RPMI7951 (cell line): ENCODE measurements at regions not wholly inside any gene's neighbourhood (a gene's known extent, or its start where the extent isn't known, plus 50 kb on each side); places are given as distances from the start of the nearest gene placed in this dataset.
A peak's percentile ranks its signal among the peaks of the same experiment; 100 is the strongest.

ENCODE experiments used
- DNase-seq: peaks from one replicate; pipeline ENCODE4 v3.0.0-alpha.2; 2012; ENCODE audit warnings: low read depth

DNA sequence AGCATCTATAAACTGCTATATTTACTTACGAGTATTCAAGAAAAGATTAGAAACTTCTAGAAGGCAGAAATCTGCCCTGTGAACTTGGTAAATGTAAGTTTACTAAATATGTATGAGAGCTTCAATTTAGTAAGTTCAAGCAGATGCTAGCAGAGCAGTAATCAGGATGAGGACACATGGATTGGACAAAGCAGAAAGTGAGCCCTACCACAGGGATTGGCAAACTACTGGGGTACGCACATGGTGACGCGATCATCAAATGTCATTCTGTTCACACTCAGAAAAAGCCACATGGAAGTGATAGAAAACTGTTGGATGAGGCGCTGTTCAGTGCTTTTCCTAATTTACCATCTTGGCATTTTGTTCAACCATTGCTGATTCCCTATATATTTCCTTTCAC lies 360.2 kb upstream of the ZNF385D start:
- no peak for DNase-seq

DNA sequence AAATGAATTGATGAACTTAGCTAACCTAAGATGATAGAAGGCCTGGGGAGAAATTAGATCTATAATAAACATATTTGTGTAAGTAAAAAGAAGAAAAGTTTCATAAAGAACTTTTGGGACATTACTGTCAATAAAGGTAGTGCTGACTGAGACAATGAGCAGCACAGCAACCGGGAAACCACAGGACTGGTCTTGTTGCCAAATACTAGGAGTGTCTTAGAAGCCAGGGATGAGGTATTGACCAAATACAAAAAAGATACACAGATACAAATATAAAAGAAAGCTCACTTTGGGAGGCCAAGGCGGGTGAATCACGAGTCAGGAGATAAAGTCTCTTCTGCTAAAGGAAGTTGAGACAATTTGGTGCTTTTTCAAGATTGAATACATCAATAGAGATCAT lies 362.4 kb upstream of the ZNF385D start:
- no peak for DNase-seq

DNA sequence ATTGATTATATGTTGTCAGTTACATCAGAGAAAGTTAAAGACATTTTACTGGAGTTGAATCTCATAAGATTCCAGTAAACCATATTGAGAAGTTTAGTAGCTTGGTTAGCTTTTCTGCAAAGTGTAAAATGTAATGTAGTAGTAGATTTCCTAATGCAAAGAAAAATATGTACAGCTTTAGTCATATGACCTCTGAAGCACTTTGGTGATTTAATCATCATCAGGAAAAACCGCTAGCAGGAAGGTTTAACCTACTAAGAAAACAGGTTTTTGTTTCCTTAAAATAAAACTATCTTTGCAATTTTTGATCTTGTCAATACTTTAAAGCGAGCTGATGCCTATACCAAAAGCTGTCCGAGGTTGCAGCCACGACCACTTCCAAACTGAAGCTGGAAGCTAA lies 364.6 kb upstream of the ZNF385D start:
- no peak for DNase-seq

DNA sequence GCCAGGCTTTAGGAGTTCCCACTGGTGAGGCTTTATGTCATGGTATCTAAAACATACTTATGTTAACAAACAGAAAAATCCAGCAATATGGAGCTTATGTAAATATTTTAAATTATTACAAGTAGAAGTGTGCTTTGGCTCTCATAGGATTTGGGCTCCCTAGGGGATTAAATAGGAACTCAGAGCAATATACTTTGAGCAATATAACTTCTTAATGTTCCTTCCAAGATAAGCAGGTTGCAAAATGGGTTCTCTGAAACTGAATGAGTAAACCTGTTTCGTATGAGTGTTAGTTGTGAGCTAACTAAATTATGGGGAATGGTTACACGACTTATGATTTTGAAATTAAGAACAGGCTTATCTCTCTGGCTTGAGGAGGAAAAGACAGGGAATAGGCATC lies 366.1 kb upstream of the ZNF385D start:
- no peak for DNase-seq

DNA sequence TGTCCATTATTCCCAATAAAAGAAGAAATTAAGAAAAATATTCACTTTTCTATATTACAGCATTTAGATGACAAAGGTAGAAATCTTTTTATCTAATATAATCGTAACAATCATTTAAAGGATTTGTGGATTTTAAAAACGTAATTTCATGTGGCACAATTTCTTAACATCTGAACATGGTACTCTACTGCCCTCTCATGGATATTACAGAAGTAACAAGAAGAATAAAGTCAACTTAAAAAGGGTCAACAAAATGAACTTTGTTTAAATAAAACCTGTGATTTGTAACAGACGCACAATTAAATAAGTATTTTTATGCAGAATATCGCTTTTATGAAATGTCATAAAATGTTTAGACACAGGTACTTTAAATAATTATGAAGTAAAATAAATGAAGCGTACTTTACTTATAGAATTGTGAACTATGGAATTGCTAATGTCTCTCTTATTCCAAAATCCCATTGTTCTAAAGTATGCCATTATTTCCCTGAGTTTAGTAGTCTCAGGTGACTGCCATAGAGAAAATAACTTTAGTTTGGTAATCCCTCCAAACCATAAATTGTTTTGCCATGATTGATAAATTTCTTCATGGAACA lies 366.8 kb upstream of the ZNF385D start:
- peak; percentile 39 for DNase-seq

DNA sequence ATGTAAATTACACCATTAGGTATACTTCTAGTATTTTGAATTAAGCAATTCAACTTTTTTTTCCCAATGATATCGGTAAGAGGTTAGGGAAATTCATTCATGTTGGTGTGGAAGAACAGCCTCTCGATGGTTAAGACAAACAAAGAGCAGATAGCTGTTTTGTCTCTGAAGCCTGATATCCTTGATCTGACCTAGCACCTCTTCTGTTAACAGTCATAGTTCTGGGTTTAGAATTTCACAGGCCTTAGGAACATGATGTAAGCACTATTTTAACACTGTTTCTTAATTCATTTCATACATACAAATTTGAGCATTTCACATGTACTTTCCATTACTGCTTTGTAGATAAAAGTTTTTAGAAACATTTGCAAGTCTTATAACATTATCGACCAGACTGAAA lies 367.5 kb upstream of the ZNF385D start:
- no peak for DNase-seq

DNA sequence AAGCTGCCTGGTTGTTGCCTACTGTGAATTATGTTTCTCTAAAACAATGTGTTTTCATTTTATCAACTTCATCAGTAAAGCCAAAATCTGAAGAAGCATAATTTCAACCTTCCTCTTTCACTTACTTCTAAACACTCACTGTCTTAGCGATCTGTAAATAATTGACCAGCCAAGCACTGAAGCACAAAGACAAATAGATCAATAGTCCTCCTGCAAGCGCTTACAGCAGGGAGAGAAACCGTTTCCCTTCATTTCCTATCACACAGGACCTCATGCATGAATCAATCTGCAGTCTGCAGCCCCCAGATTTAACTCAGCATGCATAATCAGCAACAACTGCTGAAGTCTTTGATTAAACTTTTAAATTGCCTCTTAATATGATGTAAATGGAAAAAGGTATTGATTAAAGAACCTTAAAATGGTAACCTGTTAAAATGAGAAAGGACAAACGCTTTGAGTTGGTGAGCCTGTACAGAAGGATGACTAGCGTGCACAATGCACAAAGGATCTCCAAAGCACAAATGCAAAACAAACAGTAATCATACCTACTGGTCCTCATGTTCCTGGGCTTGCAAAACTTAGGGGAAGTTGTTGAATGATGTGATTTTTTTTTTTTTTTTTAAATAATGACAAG lies 370.2 kb upstream of the ZNF385D start:
- DNase-seq = no peak

DNA sequence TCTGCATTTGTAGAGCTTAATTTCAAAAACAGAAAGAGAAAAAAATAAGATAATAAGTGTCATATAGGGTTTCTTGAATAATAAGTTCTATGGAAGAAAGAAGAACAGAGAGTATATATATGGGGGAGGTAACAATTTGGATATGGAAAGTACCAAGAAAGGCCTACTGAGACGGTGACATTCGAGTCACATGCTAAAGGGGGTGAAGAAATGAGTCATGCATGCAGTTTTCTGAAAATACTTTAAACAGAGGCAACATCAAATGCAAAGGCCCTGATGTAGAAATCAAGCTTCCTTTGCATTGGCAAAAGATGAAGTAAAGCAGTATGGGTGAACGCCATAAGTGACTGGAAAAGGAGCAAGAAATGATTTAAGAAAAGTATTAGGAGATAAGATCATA lies 371.6 kb upstream of the ZNF385D start:
- no peak for DNase-seq

DNA sequence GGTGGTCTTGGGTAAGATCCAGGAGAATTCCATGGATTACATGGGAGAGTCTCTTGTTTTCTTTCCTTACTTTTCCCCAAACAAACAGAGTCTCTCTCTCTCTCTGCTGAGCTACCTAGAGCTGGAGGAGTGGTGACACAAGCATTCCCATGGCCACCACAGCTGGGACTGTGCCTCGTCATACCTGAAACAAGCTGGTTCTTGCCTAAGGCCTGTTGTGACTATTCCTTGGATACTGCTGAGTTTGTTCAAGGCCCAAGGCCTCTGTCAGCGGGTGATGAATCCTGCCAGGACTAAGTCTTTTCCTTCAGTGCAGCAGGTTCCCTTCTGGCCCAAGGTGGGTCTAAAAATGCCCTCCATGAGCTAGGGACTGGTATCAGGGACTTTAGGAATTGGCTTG lies 378.1 kb upstream of the ZNF385D start:
- no peak for DNase-seq

DNA sequence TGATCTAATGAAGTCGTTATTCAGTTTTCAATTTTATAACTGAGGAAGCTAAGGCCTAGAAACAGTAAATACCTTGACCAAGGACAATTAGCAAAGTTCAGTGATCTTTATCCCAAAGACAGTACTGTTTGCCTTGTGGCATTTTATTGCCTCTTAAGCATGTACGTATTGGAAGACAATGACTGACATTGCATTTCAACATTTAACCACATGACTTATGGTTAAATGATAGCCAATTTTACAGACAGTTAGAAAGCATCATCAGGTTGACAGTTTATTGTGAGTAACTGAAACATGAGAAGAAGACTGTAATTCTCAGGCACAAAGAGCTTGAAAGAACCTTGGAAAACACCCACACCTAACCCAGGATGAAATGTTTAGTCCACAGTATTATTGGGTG lies 390.8 kb upstream of the ZNF385D start:
- DNase-seq = no peak

DNA sequence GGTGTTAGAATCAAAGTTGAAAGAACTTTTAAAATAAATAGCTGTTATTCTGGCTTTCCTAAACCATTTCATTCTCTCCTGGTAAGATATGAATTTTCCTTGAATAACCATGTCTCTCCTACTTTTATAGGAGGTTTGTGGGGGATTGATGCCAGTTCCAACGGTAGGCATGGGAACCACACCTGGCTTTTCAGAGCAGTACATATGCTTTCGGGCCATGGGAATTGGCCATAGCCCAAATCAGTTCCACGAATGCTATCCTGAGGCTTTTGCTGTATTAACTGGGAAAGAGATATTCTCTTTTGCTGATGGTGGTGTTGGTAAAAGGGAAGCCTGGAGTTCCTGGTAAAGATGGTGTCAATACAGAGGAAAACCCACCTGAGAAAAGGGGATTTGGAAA lies 396.2 kb upstream of the ZNF385D start:
- no peak for DNase-seq

DNA sequence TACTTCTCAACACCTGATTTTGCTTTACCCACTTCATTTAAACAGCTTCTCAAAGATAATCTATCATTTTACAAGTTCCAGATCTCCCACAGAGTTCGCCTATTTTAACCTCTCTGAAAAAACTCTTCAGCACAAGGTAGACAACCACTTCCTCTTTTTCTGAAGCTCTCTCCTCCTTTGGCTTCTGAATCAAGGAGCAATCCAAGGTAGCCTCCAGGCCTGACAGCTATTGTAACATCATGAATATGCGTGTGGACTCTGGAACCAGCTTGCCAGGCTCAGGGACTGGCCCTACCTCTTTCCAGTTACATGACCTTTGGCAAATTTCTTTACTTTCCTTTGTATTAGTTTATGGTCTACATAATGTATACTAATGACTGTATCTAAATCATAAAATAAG lies 405.9 kb upstream of the ZNF385D start:
- DNase-seq = no peak

DNA sequence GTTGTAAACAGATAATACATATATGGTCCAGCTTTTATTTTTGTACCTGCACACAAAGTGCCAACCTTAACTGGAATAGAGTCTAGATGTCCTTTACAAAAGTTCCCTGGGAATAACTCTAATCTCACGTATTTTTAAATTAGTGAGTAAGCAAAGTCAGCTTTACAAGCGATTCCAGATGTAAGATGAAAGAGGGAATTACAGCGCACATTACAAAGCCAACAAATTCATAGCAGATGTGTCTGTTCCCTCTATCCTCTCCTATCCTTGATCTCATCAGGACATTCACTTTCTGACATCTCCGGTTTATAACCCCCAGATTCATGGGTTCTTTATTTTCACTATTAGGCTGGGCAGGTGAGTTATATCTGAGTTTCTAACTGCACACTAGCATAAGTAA lies 406.8 kb upstream of the ZNF385D start:
- DNase-seq = peak; percentile 8

DNA sequence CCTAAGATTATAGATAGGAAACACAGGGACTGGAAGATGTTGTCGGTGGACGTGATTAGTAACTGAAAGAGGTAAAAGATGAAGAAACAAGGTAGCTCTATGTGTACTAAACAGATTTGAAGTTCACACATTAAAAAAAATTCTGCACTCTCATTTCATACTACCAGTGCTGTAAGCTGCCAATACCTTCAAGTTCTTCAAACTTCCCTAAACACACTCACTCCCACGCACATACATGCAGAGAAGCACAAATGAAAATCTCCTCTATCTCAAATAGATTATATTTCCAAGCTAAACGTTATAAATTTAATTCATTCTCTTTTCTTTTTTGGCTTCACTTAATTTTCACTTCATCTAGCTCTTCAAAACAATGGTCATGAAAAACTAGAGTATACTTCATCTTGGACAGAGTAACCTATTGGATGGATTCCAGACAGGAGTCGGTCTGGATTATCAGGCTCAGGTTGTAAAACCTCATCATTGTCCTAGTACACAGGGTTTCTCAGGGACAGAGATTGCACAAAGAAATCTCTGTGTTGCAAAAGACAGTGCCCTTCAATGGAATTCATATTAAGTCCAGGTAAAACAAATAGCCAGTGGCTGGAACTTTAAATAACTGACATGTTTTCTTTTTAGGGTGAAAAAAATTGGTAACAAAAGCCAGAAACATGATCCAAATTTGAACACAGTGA lies 408.1 kb upstream of the ZNF385D start:
- DNase-seq = no peak

DNA sequence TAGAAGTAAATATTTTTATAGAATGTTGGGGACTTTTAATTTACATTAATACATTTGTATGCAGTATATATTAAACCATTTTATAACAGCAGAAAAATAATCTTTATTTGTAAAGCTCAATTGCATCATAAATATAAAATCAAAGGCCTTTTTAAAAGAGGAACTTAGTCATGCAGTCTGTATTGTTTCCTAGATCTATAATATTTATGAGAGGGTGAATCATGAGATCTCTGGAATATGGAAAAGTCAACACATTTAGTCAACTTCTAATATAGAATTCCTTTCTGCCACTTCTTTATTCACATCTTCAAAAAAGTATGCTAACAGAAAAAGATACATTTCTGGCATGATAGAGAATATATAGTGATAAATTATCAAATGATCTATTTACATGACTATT lies 410.3 kb upstream of the ZNF385D start:
- no peak for DNase-seq

DNA sequence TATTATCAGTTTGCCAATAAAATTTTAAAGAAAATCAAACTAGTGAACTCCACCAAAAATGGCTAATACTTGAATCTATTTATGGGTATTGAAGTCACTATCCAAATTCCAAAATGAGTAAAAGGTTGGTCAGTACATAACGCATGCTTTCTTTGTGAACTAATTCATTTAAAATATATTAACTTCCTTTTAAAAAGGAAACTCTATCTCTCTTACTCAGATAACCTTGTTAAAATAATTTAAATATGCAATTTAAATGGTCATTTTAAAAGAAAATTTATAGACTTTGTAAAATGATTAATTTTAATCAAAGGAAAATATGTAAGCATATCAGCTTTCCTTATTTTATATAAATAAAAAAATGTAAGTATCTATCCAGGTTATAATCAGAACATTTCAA lies 419.4 kb upstream of the ZNF385D start:
- no peak for DNase-seq

DNA sequence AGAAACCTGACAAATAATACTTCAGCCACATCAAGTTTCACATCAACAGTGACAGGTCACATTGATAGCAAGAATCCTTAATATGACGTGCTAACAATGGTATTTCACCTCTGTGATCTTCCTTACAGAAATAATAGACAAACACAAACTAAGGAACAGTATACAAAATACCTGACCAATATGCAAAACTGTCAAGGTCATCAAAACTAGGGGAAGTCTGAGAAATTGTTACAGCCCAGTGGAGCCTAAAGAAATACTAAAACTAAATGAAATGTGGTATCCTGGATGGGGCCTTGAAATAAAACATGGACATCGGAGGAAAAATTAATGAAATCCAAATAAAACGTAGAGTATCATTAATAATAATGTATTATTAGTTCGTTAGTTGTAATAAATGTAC lies 422.0 kb upstream of the ZNF385D start:
- no peak for DNase-seq

DNA sequence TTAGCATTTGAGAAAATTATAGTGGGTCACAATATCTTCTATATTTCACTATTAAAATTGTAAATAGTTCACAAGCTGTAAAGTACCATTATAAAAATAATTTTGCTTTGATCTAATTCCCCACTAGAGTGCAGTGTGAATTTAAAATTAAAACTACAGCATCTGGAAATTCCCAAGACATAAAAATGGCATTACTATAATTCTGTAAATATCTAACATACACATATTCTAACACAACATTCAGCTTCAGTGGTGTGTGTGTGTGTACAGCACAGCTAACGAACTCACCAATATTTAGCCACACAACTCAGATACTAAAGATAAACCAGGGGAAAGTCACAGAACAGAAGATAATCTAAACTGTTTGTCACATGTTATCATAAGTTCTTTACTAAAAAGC lies 424.9 kb upstream of the ZNF385D start:
- peak; percentile 15 for DNase-seq

DNA sequence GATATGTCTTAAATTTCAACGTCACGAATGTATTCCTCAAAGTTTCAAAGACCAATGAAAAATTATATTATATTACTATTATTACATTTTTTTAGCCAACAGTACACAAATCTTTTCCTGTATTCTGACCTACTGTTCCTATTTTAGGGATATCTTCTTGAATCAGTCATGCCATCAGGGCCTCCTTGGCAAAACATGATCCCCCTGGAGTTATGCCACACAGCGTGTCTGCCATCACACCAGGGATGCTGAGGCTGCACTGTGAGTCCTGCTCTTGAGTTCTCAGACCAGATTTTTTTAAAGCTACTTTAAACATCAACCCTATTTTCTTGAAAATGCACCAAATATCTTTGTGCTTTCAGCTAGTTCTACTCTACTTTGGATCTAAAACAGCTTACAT lies 425.9 kb upstream of the ZNF385D start:
- DNase-seq = no peak

DNA sequence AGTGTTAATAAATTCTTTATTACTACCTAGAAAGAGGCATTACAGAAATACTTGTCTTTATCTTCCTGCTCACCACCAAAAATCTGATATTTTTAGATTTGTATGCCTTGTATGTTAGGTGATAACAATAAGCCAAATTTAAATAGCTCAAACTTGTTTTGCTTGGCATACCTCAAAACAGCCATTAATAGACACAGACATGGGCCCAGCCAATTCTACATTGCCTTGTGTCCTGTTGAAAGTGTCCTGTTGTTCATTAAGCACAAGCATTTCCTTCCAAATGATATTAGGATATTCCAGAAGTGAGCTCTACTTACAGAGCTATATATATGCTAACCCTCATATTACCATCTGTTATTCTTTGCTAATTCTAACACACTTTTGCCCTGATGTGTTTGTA lies 438.6 kb upstream of the ZNF385D start:
- no peak for DNase-seq

DNA sequence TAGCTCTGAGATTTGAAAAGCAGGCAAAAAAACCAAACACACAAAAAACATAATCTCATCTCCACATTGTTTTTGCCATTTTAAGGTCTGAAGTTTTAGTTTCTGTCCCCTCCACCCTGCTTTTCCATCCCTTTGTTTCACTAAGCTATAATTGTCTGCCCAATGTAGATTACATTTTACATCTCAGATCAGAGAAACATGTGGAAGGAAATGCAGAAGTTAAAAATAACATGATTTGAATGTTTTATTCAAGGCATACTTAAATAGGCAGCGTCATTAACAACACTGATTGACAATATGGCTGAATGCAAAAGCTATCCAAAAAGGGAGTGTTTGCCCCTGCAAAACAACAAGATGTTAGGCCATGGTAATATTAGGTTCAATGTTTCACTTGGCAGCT lies 448.1 kb upstream of the ZNF385D start:
- no peak for DNase-seq

DNA sequence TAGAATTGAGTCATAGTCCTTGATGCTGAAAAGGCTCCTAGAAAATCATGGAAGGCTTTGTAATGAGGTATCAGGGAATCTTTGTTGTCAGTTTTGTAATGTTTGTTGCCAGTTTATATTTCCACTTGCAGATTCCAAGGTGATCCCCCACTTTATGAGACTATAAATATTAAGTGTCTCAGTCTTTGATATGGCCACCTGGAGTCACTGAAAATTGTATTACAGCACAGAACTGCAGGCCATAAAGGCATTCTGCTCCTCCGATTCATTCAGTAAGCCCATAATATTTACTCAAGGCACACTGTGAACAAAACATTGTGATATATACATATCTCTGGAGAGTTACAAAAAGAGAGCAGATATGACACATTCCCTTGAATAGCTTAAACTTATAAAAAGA lies 457.8 kb upstream of the ZNF385D start:
- DNase-seq = no peak

DNA sequence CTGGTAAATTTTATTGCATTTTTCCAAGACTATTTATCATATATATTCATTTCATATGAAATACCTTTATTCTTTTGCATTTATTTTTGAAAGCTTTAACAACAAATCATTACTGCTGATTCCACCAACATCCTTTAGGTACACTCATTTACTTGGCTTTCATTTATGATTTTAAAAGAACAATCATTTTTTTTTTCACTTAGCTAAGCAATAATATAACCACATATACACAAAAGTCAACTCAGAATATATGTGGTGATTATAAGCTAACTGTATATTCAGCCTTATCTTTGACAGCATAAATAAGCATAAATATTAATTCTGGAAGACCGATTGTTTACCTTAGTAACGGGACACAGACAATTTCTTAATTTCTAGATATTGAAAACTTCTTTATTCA lies 458.6 kb upstream of the ZNF385D start:
- DNase-seq = no peak

DNA sequence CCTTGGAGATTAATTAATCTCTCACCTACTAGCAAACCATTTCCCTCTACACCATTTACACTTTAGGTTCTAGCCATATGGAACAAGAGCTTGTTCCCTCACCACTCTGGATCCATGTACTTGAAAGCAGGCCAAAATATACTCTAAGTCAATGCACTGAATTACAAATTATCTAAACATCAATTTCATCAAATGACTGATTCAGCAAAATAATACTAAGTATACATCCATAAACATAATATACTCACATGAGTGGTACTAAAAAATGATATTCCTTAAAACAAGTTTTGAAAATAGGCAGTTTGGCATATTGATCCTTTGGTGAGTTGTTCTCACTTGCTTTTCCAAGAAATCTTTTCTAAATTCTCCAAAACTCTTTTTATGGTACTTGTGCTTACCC lies 459.7 kb upstream of the ZNF385D start:
- no peak for DNase-seq
